GM12878 (cell line): ENCODE measurements at regions not wholly inside any gene's neighbourhood (a gene's known extent, or its start where the extent isn't known, plus 50 kb on each side); places are given as distances from the start of the nearest gene placed in this dataset.

ENCODE experiments used
- ATAC-seq: fragments of 200-7000 bp; cut with Tn5 transposase; 3 replicates; pipeline ENCODE4 v1.9.1; 2020; ENCODE audit warnings: mild to moderate bottlenecking, moderate library complexity
- BruUV-seq: library from RNA; stranded (reverse); fragments of 400-500 nt; replicated peaks from 2 replicates; lab custom pipeline; 2021; lab: Mats Ljungman, UMichigan
- CTCF ChIA-PET: fragments of 300-600 bp; sonication (Branson Sonifier 250); formaldehyde crosslinking; extraction: SDS; loops from one replicate; lab custom pipeline; 2021; ENCODE audit warnings: inconsistent platforms; lab: Yijun Ruan, JAX
- POLR2A ChIA-PET: fragments of 350-600 bp; formaldehyde crosslinking; extraction: SDS; loops from one replicate; lab custom pipeline; 2021; ENCODE audit warnings: inconsistent platforms; lab: Charles Lee
- RAD21 ChIA-PET: fragments of 300-600 bp; sonication (Branson Sonifier 250); formaldehyde crosslinking; loops from one replicate; lab custom pipeline; 2023; ENCODE audit warnings: antibody characterized with exemption; ENCODE audit not compliant: unreplicated experiment; lab: Charles Lee
- SMC1A ChIA-PET: fragments of 300-600 bp; sonication (Branson Sonifier 250); formaldehyde crosslinking; loops from one replicate; lab custom pipeline; 2023; ENCODE audit not compliant: unreplicated experiment, uncharacterized antibody; lab: Charles Lee
- DNase-seq: peaks from one replicate; pipeline ENCODE4 v3.0.0-alpha.2; 2011; ENCODE audit warnings: low read depth, low spot score
- FAIRE-seq: peaks from 3 replicates; lab custom pipeline; 2011; peaks lifted over from hg19 to GRCh38; lab: Jason Lieb, UNC
- H2AFZ ChIP-seq: 2 replicates; pipeline ENCODE4 v1.6.0; 2011; ENCODE audit warnings: low read depth, low read length, control low read depth; ENCODE audit not compliant: control insufficient read depth
- H3K27ac ChIP-seq: 2 replicates; pipeline ENCODE4 v1.5.1; 2011; ENCODE audit warnings: control low read depth; ENCODE audit not compliant: control insufficient read depth, insufficient read depth
- H3K27me3 ChIP-seq, 2 experiments: replicated peaks in 1 of 2; 2 replicates each; pipeline versions ENCODE4 v1.6.0 to v1.6.1; 2011; ENCODE audit warnings: low read length in 1 of 2; ENCODE audit not compliant: control insufficient read depth in 2 of 2, insufficient read depth in 2 of 2
- H3K36me3 ChIP-seq, 2 experiments: 2 replicates each; pipeline ENCODE4 v1.5.1; 2011; ENCODE audit warnings: low read length in 1 of 2; ENCODE audit not compliant: control insufficient read depth in 2 of 2, insufficient read depth in 2 of 2
- H3K4me1 ChIP-seq: 2 replicates; pipeline ENCODE4 v1.6.1; 2011; ENCODE audit warnings: mild to moderate bottlenecking, low read length, moderate library complexity, mixed read lengths; ENCODE audit not compliant: control insufficient read depth, insufficient read depth
- H3K4me2 ChIP-seq: 2 replicates; pipeline ENCODE4 v1.6.0; 2011; ENCODE audit warnings: control low read depth; ENCODE audit not compliant: control insufficient read depth, insufficient read depth
- H3K4me3 ChIP-seq: fragments of 200-600 bp; sonication (generic); 2 replicates; pipeline ENCODE4 v1.5.1; 2016
- H3K79me2 ChIP-seq: 2 replicates; pipeline ENCODE4 v1.6.0; 2011; ENCODE audit warnings: low read length; ENCODE audit not compliant: control insufficient read depth, insufficient read depth
- H3K9ac ChIP-seq: 2 replicates; pipeline ENCODE4 v1.8.0; 2011; ENCODE audit warnings: low read length, control low read depth, mixed read lengths; ENCODE audit not compliant: control insufficient read depth, insufficient read depth
- H3K9me3 ChIP-seq: replicated peaks from 3 replicates; pipeline ENCODE4 v1.5.1; 2011; ENCODE audit warnings: mild to moderate bottlenecking, low read length; ENCODE audit not compliant: control insufficient read depth, insufficient read depth
- H4K20me1 ChIP-seq: 2 replicates; pipeline ENCODE4 v1.6.0; 2011; ENCODE audit not compliant: control insufficient read depth, insufficient read depth
- CEBPB ChIP-seq, 2 experiments: fragments of 150-350 bp in 1 of 2; IDR thresholded peaks; 2 replicates each; pipeline ENCODE4 v1.6.1; 2012 to 2014; ENCODE audit warnings: low read depth in 2 of 2, low read length in 2 of 2, borderline replicate concordance in 1 of 2, inconsistent platforms in 1 of 2
- MTA3 ChIP-seq: IDR thresholded peaks from 2 replicates; pipeline ENCODE4 v1.6.1; 2012; ENCODE audit warnings: low read length, inconsistent platforms, borderline replicate concordance
- NFYB ChIP-seq: IDR thresholded peaks from 2 replicates; pipeline ENCODE4 v1.6.1; 2011; ENCODE audit warnings: low read depth, mild to moderate bottlenecking, low read length, improper control_type of control experiment, moderate library complexity; ENCODE audit not compliant: insufficient read depth
- PRDM15 ChIP-seq: fragments of 450-650 bp; formaldehyde crosslinking; IDR thresholded peaks from 2 replicates; pipeline ENCODE4 v1.4.0; 2020; ENCODE audit warnings: mild to moderate bottlenecking, moderate library complexity
- RUNX3 ChIP-seq: IDR thresholded peaks from 2 replicates; pipeline ENCODE4 v1.6.1; 2012; ENCODE audit warnings: low read length, inconsistent platforms
- TAF1 ChIP-seq: IDR thresholded peaks from 2 replicates; pipeline ENCODE4 v1.6.1; 2011; ENCODE audit warnings: mild to moderate bottlenecking, low read depth, low read length, borderline replicate concordance
- ZNF274 ChIP-seq: IDR thresholded peaks from one replicate; pipeline ENCODE4 v1.8.0; 2011; ENCODE audit not compliant: insufficient read length, insufficient read depth
- WGBS: methylation state at CpG from one replicate; pipeline ENCODE4 v1.1.6; 2016; ENCODE audit warnings: low lambda C conversion rate; ENCODE audit not compliant: insufficient replicate concordance, insufficient coverage; ENCODE audit errors: missing lambda C conversion rate; 5-methylcytosine and 5-hydroxymethylcytosine counted together
- in situ Hi-C: fragments of 300-500 bp; cut with MboI; formaldehyde crosslinking; loops from 9 replicates; pipeline ENCODE4 v1.14.3; 2018; ENCODE audit warnings: mixed read lengths
- intact Hi-C: fragments of 100-400 bp; cut with micrococcal nuclease; formaldehyde crosslinking; loops from one replicate; pipeline ENCODE4 v1.14.2; 2022; ENCODE audit not compliant: unreplicated experiment

GRCh38 chr10:47176903-47177868 lies 122.8 kb upstream of the GDF10 start:
- Histone ChIP-seq H3K79me2 (no peaks in the 10 kb centered on the region), H3K27ac (no peak overlapping the region), H2AFZ (no peak overlapping the region), H3K4me1 (no peaks in the 10 kb centered on the region), H3K4me3 (no peak overlapping the region), H3K36me3 (no peaks in the 10 kb centered on the region), H3K9me3 (no peaks in the 10 kb centered on the region), H3K27me3 (no peaks in the 10 kb centered on the region; a peak in 1 of 4 replicates), H3K9ac (no peak overlapping the region), H4K20me1 (no peaks in the 10 kb centered on the region), H3K4me2 (no peak overlapping the region)
- ATAC-seq (no peak), FAIRE-seq (no peak), DNase-seq (no peak)
- 48% methylated on average over 8 of the region's 8 CpGs for WGBS
- in situ Hi-C loops (no loop called here), intact Hi-C loops (loop anchor here (10.0 kb wide), 1 partner anchor 62 kb away; no protein-coding TSS in a partner anchor)
- BruUV-seq: no TSS peak
- TF ChIP-seq RUNX3: no peak
- TF ChIP-seq ZNF274: no peak
- no peak for TF ChIP-seq MTA3
- TF ChIP-seq NFYB: no peak
- no peak for TF ChIP-seq CEBPB (IDR thresholded peaks at IDR 0.05; ENCODE audit: borderline replicate concordance in 1 of 2, low read depth in 2 of 2, low read length in 2 of 2)
- no peak for TF ChIP-seq TAF1
- TF ChIP-seq PRDM15: no peak
- ChIA-PET POLR2A (no interaction called here), CTCF (no interaction called here), SMC1A (no interaction called here), RAD21 (interaction anchor here (2.0 kb wide), 1 partner anchor 135 kb away, joined by 5 read pairs; no protein-coding TSS in a partner anchor)
